EL (cell line): ENCODE measurements at regions not wholly inside any gene's neighbourhood (a gene's known extent, or its start where the extent isn't known, plus 50 kb on each side); places are given as distances from the start of the nearest gene placed in this dataset.

ENCODE experiments used
- DNase-seq: peaks from one replicate; pipeline ENCODE4 v3.0.0-alpha.2; 2016

- DNase-seq = no peak
Observed at GRCh38 chr7:84474436-84474835, 279.8 kb upstream of the SEMA3A start.

DNA sequence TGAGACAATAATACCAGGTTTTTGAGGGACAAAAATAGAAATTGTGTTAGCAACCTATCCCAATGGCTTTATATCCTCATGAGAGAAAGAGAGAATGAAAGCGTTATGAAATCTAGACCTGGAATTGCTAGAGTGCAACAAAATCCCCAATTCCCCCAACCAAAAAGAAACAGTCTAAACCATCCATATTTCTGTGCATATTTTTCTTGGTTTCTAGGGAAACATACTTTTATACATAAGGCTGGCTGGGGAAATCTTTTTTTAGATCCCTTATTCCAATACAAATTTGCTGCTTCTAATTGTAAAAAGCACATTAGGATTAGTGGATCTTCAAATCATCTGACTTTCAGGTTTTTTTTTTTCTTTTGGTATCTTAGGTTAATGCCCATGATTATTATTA lies 277.0 kb upstream of the SEMA3A start:
- no peak for DNase-seq

- DNase-seq = peak; percentile 8
Observed at GRCh38 chr7:84469034-84469433, 274.4 kb upstream of the SEMA3A start.

DNA sequence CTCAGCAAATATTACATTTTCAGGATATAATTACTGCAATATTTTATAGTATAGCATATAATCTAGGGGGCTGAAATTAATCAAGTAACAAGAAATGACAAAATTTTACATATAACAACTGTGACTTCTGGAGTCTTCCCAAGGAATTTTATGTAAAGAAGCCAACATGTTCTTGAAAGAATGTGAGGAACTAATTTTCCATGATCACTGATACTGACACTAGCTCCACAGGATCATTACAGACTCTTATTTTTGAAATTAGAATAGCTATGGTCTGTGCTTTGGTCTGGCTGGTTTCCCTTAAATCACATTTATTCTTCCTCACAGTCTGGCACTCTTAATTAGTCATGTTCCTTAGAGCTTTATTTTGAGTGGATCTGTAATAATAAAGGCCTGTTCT lies 267.7 kb upstream of the SEMA3A start:
- DNase-seq = no peak

- no peak for DNase-seq
Observed at GRCh38 chr7:84461093-84461492, 266.5 kb upstream of the SEMA3A start.

GRCh38 chr7:84455788-84456187 lies 261.2 kb upstream of the SEMA3A start:
- DNase-seq = peak; percentile 19

DNA sequence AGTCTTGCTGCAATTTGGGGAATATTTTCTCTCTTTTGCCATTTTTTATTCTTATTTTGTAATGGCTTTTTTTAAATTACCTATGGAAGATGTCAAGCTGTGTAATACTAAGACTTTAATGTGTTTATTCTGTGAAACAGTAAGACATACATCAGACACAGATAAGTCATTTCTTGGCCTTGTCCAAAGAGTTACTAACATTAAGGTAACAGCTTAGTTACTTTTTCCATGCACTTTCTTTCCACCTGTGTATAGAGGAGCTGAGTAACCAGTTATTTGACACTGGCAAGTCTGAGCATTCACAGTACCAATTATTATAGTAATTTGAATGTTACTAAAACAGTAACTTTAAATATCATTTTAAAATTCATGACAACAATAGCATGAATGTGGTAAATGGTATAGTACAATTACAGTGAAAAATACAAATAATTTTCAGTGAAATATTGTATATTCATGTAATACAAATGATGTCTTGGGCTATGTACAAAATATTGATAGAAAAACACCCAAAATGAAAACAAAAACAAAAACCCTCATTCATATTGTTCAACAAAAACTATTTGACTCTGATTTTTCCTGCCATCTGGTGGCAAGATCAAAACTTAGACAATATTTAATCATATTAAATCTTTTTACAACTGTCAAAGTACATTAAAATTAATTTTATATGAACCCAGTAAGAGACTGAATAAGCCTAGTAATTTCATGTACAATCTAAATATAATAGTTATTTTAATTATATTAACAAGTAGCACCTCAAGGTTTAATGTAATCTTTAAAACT lies 259.8 kb upstream of the SEMA3A start:
- no peak for DNase-seq

- DNase-seq = no peak
Observed at GRCh38 chr7:84452618-84453017, 258.0 kb upstream of the SEMA3A start.

- no peak for DNase-seq
Observed at GRCh38 chr7:84450772-84451171, 256.2 kb upstream of the SEMA3A start.

DNA sequence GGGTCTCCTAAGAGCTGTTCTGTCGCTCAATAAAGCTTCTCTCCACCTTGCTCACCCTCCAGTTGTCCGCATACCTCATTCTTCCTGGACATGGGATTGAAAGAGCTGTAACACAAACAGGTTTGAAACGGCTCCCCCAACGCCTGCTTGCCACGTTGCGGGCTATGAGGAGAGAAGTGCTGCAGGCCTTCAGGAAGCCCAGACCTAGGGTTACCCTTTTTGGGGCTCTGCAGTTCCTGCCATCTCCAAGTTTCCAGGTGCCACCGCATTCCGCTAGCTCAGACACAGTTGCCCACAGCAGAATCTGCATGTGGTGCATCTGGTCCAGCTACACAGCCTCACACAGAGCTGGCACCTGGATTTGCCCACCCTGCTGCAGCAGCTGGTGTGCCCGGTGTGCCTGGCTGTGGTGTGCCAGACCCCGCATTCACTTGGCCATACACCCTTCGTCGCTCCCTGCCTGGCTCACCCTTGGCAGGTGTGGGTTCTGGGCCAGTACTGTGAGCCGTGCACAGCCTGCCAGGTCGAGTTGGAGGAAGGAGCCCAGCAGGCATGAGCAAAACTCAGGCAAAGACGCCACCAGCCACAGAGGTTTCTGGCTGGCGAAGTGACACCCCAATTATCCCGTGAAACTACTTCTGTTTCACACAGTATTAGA lies 253.2 kb upstream of the SEMA3A start:
- no peak for DNase-seq

- DNase-seq = no peak
Observed at GRCh38 chr7:84446991-84447480, 252.4 kb upstream of the SEMA3A start.

DNA sequence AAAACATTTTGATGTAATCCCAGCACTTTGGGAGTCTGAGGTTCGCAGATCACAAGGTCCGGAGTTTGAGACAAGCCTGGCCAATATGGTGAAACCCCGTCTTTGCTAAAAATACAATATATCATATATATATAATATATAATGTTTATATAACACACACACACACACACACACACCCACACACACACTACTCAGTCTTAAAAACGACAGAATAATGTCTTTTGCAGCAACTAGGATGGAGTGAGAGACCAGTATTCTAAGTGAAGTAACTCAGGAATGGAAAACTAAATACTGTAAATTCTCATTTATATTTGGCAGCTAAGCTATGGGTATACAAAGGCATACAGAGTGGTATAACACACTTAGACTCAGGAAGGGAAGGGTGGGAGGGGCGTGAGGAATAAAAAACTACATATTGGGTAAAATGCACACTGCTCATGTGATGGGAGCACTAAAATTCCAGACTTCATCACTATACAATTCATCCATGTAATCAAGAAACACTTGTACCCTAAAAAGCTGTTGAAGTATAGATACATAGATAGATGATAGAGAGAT lies 231.2 kb upstream of the SEMA3A start:
- DNase-seq = no peak

GRCh38 chr7:84422790-84423189 lies 228.2 kb upstream of the SEMA3A start:
- no peak for DNase-seq

GRCh38 chr7:84412161-84412969 lies 217.8 kb upstream of the SEMA3A start:
- peak; percentile 93 for DNase-seq

GRCh38 chr7:84399661-84400060 lies 205.1 kb upstream of the SEMA3A start:
- DNase-seq = no peak

- no peak for DNase-seq
Observed at GRCh38 chr7:84394219-84394618, 199.6 kb upstream of the SEMA3A start.

- peak; percentile 25 for DNase-seq
Observed at GRCh38 chr7:84393786-84394185, 199.2 kb upstream of the SEMA3A start.

DNA sequence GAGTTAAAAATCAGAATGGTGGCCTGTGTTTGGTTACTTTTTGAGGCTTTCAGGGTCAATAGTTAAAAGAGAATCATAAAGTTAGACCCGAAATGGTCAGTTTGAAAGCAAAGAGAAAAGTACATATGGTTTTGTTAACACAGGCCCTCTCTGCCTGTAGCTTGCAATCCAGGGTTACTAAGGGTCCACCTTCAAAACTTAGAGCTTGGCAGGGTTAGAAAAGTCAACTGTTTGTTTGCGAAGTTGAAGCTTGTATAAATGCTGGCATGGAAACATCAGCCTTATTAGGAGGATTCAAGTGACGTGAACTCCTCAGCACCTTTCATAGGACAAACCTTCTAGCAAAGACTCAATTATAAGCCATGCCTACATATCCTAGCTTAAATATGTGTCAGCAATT lies 196.3 kb upstream of the SEMA3A start:
- no peak for DNase-seq

DNA sequence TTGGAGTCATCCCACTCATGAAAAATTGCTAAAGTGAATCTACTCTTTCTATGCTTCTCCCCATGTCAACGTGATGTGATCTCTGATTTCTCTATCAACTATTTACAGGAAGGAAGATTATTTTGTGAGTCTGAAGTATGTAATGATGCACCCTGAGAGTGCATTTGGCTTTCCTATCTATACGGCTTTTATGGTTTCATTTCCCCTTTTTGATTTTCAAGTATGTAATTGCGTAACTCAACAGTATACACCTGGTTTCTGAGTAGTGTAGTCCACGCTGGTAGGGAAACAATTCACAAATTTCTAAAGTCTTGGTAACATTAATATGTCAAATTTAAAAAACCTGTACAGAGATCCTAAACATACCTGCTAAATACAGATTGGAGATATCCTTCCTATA lies 194.7 kb upstream of the SEMA3A start:
- no peak for DNase-seq

DNA sequence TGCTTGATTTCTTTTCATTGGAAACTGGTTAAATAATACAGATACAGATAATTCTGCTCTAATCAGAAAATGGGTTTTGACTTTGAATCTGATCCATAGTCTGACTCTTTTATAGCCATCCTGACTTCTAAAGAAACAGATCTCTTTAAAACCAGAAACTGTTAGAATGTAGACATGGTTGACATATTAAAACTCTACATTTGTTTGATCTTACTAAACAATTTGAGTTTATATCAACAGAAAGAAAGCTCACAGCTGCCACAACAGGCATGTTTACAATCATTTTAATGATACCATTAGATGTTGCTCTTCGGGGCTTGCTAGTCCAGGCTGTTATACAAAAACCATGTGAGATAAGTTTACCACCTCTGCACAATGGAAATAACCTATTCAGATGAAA lies 193.0 kb upstream of the SEMA3A start:
- DNase-seq = no peak

DNA sequence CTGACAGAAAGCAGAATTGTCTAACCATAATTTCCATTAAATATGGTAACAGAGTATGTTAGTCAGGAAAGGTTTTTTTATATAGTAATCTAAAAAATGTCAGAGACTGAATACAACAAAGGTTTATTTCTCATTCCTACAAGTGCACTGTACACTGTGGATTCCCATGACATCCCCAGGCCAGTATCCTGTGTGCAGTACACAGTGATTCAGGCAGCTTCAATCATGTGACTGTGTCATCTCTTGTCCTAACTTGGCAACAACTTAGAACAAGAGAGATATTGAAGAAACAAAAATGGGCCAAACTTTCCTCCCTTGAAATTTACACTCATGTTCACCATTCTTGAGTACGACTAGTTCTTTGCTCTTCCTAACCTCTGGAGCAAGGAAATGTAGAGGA lies 189.8 kb upstream of the SEMA3A start:
- no peak for DNase-seq

- no peak for DNase-seq
Observed at GRCh38 chr7:84379446-84379845, 184.9 kb upstream of the SEMA3A start.

DNA sequence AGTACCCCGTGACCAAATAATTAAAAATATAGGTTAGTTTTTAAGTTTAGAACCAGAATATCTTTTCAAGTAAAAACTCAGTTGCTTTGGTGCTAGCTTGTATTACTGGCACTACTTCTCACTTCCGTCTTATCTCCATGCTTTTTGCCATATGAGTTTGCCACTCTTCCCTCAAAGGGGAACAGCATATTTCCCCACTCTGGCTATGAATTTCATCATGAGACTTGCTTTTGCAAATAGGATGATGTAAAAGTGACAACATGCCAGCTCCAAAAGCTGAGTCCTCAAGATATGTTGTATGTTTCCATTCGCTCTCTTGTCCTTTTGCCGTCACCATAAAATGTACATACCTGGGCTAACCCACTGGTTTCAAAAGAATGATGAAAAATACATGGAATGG lies 178.1 kb upstream of the SEMA3A start:
- peak; percentile 18 for DNase-seq
